HUES48 (cell line): ENCODE measurements at regions not wholly inside any gene's neighbourhood (a gene's known extent, or its start where the extent isn't known, plus 50 kb on each side); places are given as distances from the start of the nearest gene placed in this dataset.

Source experiments
- H3K27ac ChIP-seq: one replicate; pipeline ENCODE4 v1.7.0; 2013; ENCODE audit warnings: low read depth, low read length, inconsistent platforms
- H3K27me3 ChIP-seq: 2 replicates; pipeline ENCODE4 v1.6.1; 2013; ENCODE audit warnings: mild to moderate bottlenecking, low read length; ENCODE audit not compliant: control insufficient read depth, insufficient read depth
- H3K36me3 ChIP-seq: 2 replicates; pipeline ENCODE4 v1.6.1; 2013; ENCODE audit warnings: low read length; ENCODE audit not compliant: control insufficient read depth, insufficient read depth
- H3K4me1 ChIP-seq: 2 replicates; pipeline ENCODE4 v1.6.1; 2013; ENCODE audit warnings: mild to moderate bottlenecking, low read length; ENCODE audit not compliant: control insufficient read depth, insufficient read depth
- H3K4me3 ChIP-seq: 2 replicates; pipeline ENCODE4 v1.5.1; 2013; ENCODE audit warnings: mild to moderate bottlenecking, low read depth, low read length
- H3K9ac ChIP-seq: 2 replicates; pipeline ENCODE4 v1.6.1; 2013; ENCODE audit warnings: mild to moderate bottlenecking, low read depth, low read length, moderate library complexity
- H3K9me3 ChIP-seq: 2 replicates; pipeline ENCODE4 v1.6.1; 2013; ENCODE audit warnings: low read length; ENCODE audit not compliant: control insufficient read depth, insufficient read depth

- peaks cover 6% of the 10 kb centered on the region; the same call in 1 of the 2 replicates for H3K4me1 ChIP-seq
- no peaks in the 10 kb centered on the region for H3K36me3 ChIP-seq
- H3K27ac ChIP-seq = no peak overlapping the region
- H3K9ac ChIP-seq = no peak overlapping the region
- H3K27me3 ChIP-seq = no peaks in the 10 kb centered on the region
- no peak overlapping the region for H3K4me3 ChIP-seq
- peaks cover 5% of the 10 kb centered on the region for H3K9me3 ChIP-seq
Observed at GRCh38 chr18:2425426-2426317, 145.6 kb downstream of the METTL4 start.

- Histone ChIP-seq H3K9me3 (peaks cover 5% of the 10 kb centered on the region), H3K4me3 (no peak overlapping the region), H3K4me1 (no peaks in the 10 kb centered on the region), H3K27ac (no peak overlapping the region), H3K36me3 (no peaks in the 10 kb centered on the region), H3K9ac (no peak overlapping the region), H3K27me3 (no peaks in the 10 kb centered on the region)
Observed at GRCh38 chr18:2430191-2430590, 141.1 kb downstream of the METTL4 start.

GRCh38 chr18:2431806-2432205 lies 139.5 kb downstream of the METTL4 start:
- no peak overlapping the region for H3K27ac ChIP-seq
- H3K9ac ChIP-seq = no peak overlapping the region
- peaks cover 5% of the 10 kb centered on the region for H3K9me3 ChIP-seq
- H3K4me3 ChIP-seq = no peak overlapping the region
- H3K27me3 ChIP-seq = no peaks in the 10 kb centered on the region
- H3K36me3 ChIP-seq = no peaks in the 10 kb centered on the region
- no peaks in the 10 kb centered on the region for H3K4me1 ChIP-seq

- Histone ChIP-seq H3K36me3 (no peaks in the 10 kb centered on the region), H3K27ac (no peak overlapping the region), H3K4me1 (no peaks in the 10 kb centered on the region), H3K9ac (no peak overlapping the region), H3K9me3 (peaks cover 5% of the 10 kb centered on the region), H3K27me3 (no peaks in the 10 kb centered on the region), H3K4me3 (no peak overlapping the region)
Observed at GRCh38 chr18:2433366-2433765, 137.9 kb downstream of the METTL4 start.

GRCh38 chr18:2441544-2441943 lies 129.8 kb downstream of the METTL4 start:
- Histone ChIP-seq H3K36me3 (no peaks in the 10 kb centered on the region), H3K9ac (no peak overlapping the region), H3K9me3 (peaks cover 14% of the 10 kb centered on the region), H3K4me3 (no peak overlapping the region), H3K27me3 (no peaks in the 10 kb centered on the region), H3K27ac (no peak overlapping the region), H3K4me1 (peaks cover 4% of the 10 kb centered on the region; the same call in 1 of the 2 replicates)

GRCh38 chr18:2442006-2442405 lies 129.3 kb downstream of the METTL4 start:
- Histone ChIP-seq H3K27ac (no peak overlapping the region), H3K9me3 (peaks cover 18% of the 10 kb centered on the region), H3K36me3 (no peaks in the 10 kb centered on the region), H3K4me1 (peaks cover 4% of the 10 kb centered on the region; the same call in 1 of the 2 replicates), H3K27me3 (no peaks in the 10 kb centered on the region), H3K9ac (no peak overlapping the region), H3K4me3 (no peak overlapping the region)

- no peak overlapping the region for H3K27ac ChIP-seq
Observed at GRCh38 chr18:2442726-2443275, 128.5 kb downstream of the METTL4 start.

GRCh38 chr18:2444201-2444875 lies 127.0 kb downstream of the METTL4 start:
- H3K27me3 ChIP-seq = no peaks in the 10 kb centered on the region
- H3K4me1 ChIP-seq = peaks cover 4% of the 10 kb centered on the region; the same call in 1 of the 2 replicates
- no peaks in the 10 kb centered on the region for H3K36me3 ChIP-seq
- peaks cover 18% of the 10 kb centered on the region for H3K9me3 ChIP-seq
- no peak overlapping the region for H3K4me3 ChIP-seq
- H3K27ac ChIP-seq = no peak overlapping the region
- H3K9ac ChIP-seq = no peak overlapping the region

More at GRCh38 chr18:2442726-2443275, 128.5 kb downstream of the METTL4 start:
- H3K27me3 ChIP-seq = no peaks in the 10 kb centered on the region
- peaks cover 4% of the 10 kb centered on the region; the same call in 1 of the 2 replicates for H3K4me1 ChIP-seq
- peaks cover 18% of the 10 kb centered on the region for H3K9me3 ChIP-seq
- H3K36me3 ChIP-seq = no peaks in the 10 kb centered on the region
- no peak overlapping the region for H3K4me3 ChIP-seq
- no peak overlapping the region for H3K9ac ChIP-seq

- Histone ChIP-seq H3K27ac (no peak overlapping the region), H3K4me3 (no peak overlapping the region), H3K9ac (no peak overlapping the region)
Observed at GRCh38 chr18:2448565-2449151, 122.6 kb downstream of the METTL4 start.

GRCh38 chr18:2451556-2451955 lies 119.7 kb downstream of the METTL4 start:
- Histone ChIP-seq H3K4me1 (no peaks in the 10 kb centered on the region), H3K36me3 (no peaks in the 10 kb centered on the region), H3K9me3 (peaks cover 4% of the 10 kb centered on the region), H3K27me3 (no peaks in the 10 kb centered on the region), H3K9ac (no peak overlapping the region), H3K4me3 (no peak overlapping the region), H3K27ac (no peak overlapping the region)

More at GRCh38 chr18:2448565-2449151, 122.6 kb downstream of the METTL4 start:
- peaks cover 5% of the 10 kb centered on the region; the same call in 1 of the 2 replicates for H3K9me3 ChIP-seq
- H3K4me1 ChIP-seq = peaks cover 4% of the 10 kb centered on the region; the same call in 1 of the 2 replicates
- no peaks in the 10 kb centered on the region for H3K27me3 ChIP-seq
- no peaks in the 10 kb centered on the region for H3K36me3 ChIP-seq
